GM18867 (cell line): ENCODE measurements at regions not wholly inside any gene's neighbourhood (a gene's known extent, or its start where the extent isn't known, plus 50 kb on each side); places are given as distances from the start of the nearest gene placed in this dataset.

Source experiments
- ATAC-seq: cut with Tn5 transposase; IDR thresholded peaks from one replicate; pipeline ENCODE4 v1.9.1; 2021; ENCODE audit warnings: mild to moderate bottlenecking, moderate library complexity; ENCODE audit not compliant: unreplicated experiment

- ATAC-seq, result peak; percentile 86
Observed at GRCh38 chr4:163858515-163858914, 364.0 kb downstream of the TMA16 start.

- ATAC-seq, result no peak
Observed at GRCh38 chr4:163863082-163863481, 368.6 kb downstream of the TMA16 start.

GRCh38 chr4:163865010-163865409, 370.5 kb downstream of the TMA16 start:
- no peak for ATAC-seq

GRCh38 chr4:163866728-163867315, 372.3 kb downstream of the TMA16 start:
- peak; percentile 61 for ATAC-seq

- ATAC-seq, result no peak
Observed at GRCh38 chr4:163868445-163868844, 374.0 kb downstream of the TMA16 start.

- no peak for ATAC-seq
Observed at GRCh38 chr4:163871078-163871477, 376.6 kb downstream of the TMA16 start.

GRCh38 chr4:163875327-163875726, 380.8 kb downstream of the TMA16 start:
- no peak for ATAC-seq

- ATAC-seq, result peak; percentile 64
Observed at GRCh38 chr4:163878336-163879121, 384.0 kb downstream of the TMA16 start.

GRCh38 chr4:163892417-163892816, 397.9 kb downstream of the TMA16 start:
- no peak for ATAC-seq

- peak; percentile 44 for ATAC-seq
Observed at GRCh38 chr4:163895378-163896005, 401.0 kb downstream of the TMA16 start.

- ATAC-seq, result no peak
Observed at GRCh38 chr4:163901319-163901718, 406.8 kb downstream of the TMA16 start.

GRCh38 chr4:163902417-163902816, 407.9 kb downstream of the TMA16 start:
- ATAC-seq, result no peak

- no peak for ATAC-seq
Observed at GRCh38 chr4:163911891-163912290, 417.4 kb downstream of the TMA16 start.

GRCh38 chr4:163913571-163913970, 419.1 kb downstream of the TMA16 start:
- no peak for ATAC-seq

GRCh38 chr4:163915896-163916295, 421.4 kb downstream of the TMA16 start:
- no peak for ATAC-seq

- ATAC-seq, result no peak
Observed at GRCh38 chr4:163920426-163920825, 425.9 kb downstream of the TMA16 start.

GRCh38 chr4:163922302-163922701, 427.8 kb downstream of the TMA16 start:
- ATAC-seq, result no peak

- ATAC-seq, result no peak
Observed at GRCh38 chr4:163923092-163923491, 428.6 kb downstream of the TMA16 start.

GRCh38 chr4:163930086-163930485, 435.6 kb downstream of the TMA16 start:
- no peak for ATAC-seq

GRCh38 chr4:163932504-163932903, 438.0 kb downstream of the TMA16 start:
- ATAC-seq, result no peak

- no peak for ATAC-seq
Observed at GRCh38 chr4:163939597-163939996, 445.1 kb downstream of the TMA16 start.
